Ishikawa (cell line): ENCODE measurements at regions not wholly inside any gene's neighbourhood (a gene's known extent, or its start where the extent isn't known, plus 50 kb on each side); places are given as distances from the start of the nearest gene placed in this dataset.

Experiments used
- MAX ChIP-seq: IDR thresholded peaks from 2 replicates; pipeline ENCODE4 v1.6.1; 2012
- NFIC ChIP-seq: IDR thresholded peaks from 2 replicates; pipeline ENCODE4 v1.6.1; 2012
- TCF12 ChIP-seq: IDR thresholded peaks from 2 replicates; pipeline ENCODE4 v1.6.1; 2012; ENCODE audit warnings: low read depth

GRCh38 chr14:51173863-51174262, 66.2 kb upstream of the TMX1 start:
- no peak for TF ChIP-seq NFIC
- no peak for TF ChIP-seq MAX
- no peak for TF ChIP-seq TCF12
